ENCODE measurements at regions not wholly inside any gene's neighbourhood (a gene's known extent, or its start where the extent isn't known, plus 50 kb on each side); places are given as distances from the start of the nearest gene placed in this dataset.

GRCh38 chr1:38231941-38232340, 185.3 kb upstream of the POU3F1 start:
- Histone ChIP-seq H3K27ac (no peak overlapping the region), H3K4me3 (no peak overlapping the region), H3K27me3 (no peaks in the 10 kb centered on the region), H3K36me3 (no peaks in the 10 kb centered on the region), H3K4me1 (no peaks in the 10 kb centered on the region), H3K9me3 (no peaks in the 10 kb centered on the region)
- TF ChIP-seq EP300 (IDR thresholded peaks at IDR 0.05) (no peak), POLR2A (IDR thresholded peaks at IDR 0.05) (no peak), CTCF (IDR thresholded peaks at IDR 0.05) (no peak)
- DNase-seq (ENCODE audit: low spot score in 2 of 2), result no peak
- 72 to 74% methylated on average over 1 of the region's 1 CpG for WGBS, 2 donors

GRCh38 chr1:38228718-38229117, 182.1 kb upstream of the POU3F1 start:
- Histone ChIP-seq H3K27me3 (no peaks in the 10 kb centered on the region), H3K27ac (no peak overlapping the region), H3K4me3 (no peak overlapping the region), H3K4me1 (no peaks in the 10 kb centered on the region), H3K36me3 (no peaks in the 10 kb centered on the region), H3K9me3 (no peaks in the 10 kb centered on the region)
- 72 to 85% methylated on average over 3 of the region's 3 CpGs for WGBS, 2 donors
- no peak for TF ChIP-seq CTCF (IDR thresholded peaks at IDR 0.05)
- no peak for TF ChIP-seq EP300 (IDR thresholded peaks at IDR 0.05)
- no peak for TF ChIP-seq POLR2A (IDR thresholded peaks at IDR 0.05)
- no peak for DNase-seq (ENCODE audit: low spot score in 2 of 2)

- Histone ChIP-seq H3K9me3 (no peaks in the 10 kb centered on the region), H3K4me3 (no peak overlapping the region), H3K4me1 (no peaks in the 10 kb centered on the region), H3K27me3 (no peaks in the 10 kb centered on the region), H3K36me3 (no peaks in the 10 kb centered on the region), H3K27ac (no peak overlapping the region)
- 86 to 87% methylated on average over 3 of the region's 3 CpGs for WGBS, 2 donors
- TF ChIP-seq POLR2A (IDR thresholded peaks at IDR 0.05), result no peak
- no peak for TF ChIP-seq CTCF (IDR thresholded peaks at IDR 0.05)
- no peak for TF ChIP-seq EP300 (IDR thresholded peaks at IDR 0.05)
- no peak for DNase-seq (ENCODE audit: low spot score in 2 of 2)
Measured at GRCh38 chr1:38225745-38226144, 179.2 kb upstream of the POU3F1 start.

- DNase-seq (ENCODE audit: low spot score in 2 of 2), result no peak
- Histone ChIP-seq H3K4me3 (no peak overlapping the region), H3K36me3 (no peaks in the 10 kb centered on the region), H3K27ac (no peak overlapping the region), H3K9me3 (no peaks in the 10 kb centered on the region), H3K4me1 (no peaks in the 10 kb centered on the region), H3K27me3 (no peaks in the 10 kb centered on the region)
- TF ChIP-seq CTCF (IDR thresholded peaks at IDR 0.05) (no peak), POLR2A (IDR thresholded peaks at IDR 0.05) (no peak), EP300 (IDR thresholded peaks at IDR 0.05) (no peak)
Measured at GRCh38 chr1:38223391-38223790, 176.8 kb upstream of the POU3F1 start.

GRCh38 chr1:38222891-38223290, 176.3 kb upstream of the POU3F1 start:
- WGBS, 2 donors, result 80 to 86% methylated on average over 2 of the region's 2 CpGs

More at GRCh38 chr1:38222891-38223290, 176.3 kb upstream of the POU3F1 start:
- Histone ChIP-seq H3K9me3 (no peaks in the 10 kb centered on the region), H3K27me3 (no peaks in the 10 kb centered on the region), H3K4me1 (no peaks in the 10 kb centered on the region), H3K27ac (no peak overlapping the region), H3K36me3 (no peaks in the 10 kb centered on the region), H3K4me3 (no peak overlapping the region)
- no peak for DNase-seq (ENCODE audit: low spot score in 2 of 2)
- TF ChIP-seq POLR2A (IDR thresholded peaks at IDR 0.05) (no peak), CTCF (IDR thresholded peaks at IDR 0.05) (no peak), EP300 (IDR thresholded peaks at IDR 0.05) (no peak)
